T-helper 2 cell treated with Interferon-gamma antibody and Interleukin-4, amounts not matched to agents 5 μg/mL and 100 μg/mL, for 36 hours (primary cell): ENCODE measurements at regions not wholly inside any gene's neighbourhood (a gene's known extent, or its start where the extent isn't known, plus 50 kb on each side); places are given as distances from the start of the nearest gene placed in this dataset.
"Not testable (repeated sequence)": the region's sequence is repeated elsewhere in the genome, so short reads cannot be mapped to it uniquely, and the experiment has no call there.

ENCODE experiments used
- DNase-seq: peaks from one replicate; pipeline ENCODE4 v3.0.0; 2021; ENCODE audit warnings: low spot score
- H3K27ac Mint-ChIP-seq: one replicate; pipeline ENCODE4 v1.8.0; 2021; ENCODE audit warnings: mild to moderate bottlenecking, mixed read lengths
- H3K27me3 Mint-ChIP-seq: one replicate; pipeline ENCODE4 v1.8.0; 2021; ENCODE audit warnings: low read depth, mixed read lengths
- H3K36me3 Mint-ChIP-seq: one replicate; pipeline ENCODE4 v1.8.0; 2021; ENCODE audit warnings: low read depth, mixed read lengths
- H3K4me1 Mint-ChIP-seq: one replicate; pipeline ENCODE4 v1.8.0; 2021; ENCODE audit warnings: low read depth, mixed read lengths
- H3K4me3 Mint-ChIP-seq: one replicate; pipeline ENCODE4 v1.8.0; 2022; ENCODE audit warnings: mild to moderate bottlenecking, moderate library complexity, mixed read lengths
- H3K9me3 Mint-ChIP-seq: one replicate; pipeline ENCODE4 v1.8.0; 2021; ENCODE audit warnings: mixed read lengths

DNA sequence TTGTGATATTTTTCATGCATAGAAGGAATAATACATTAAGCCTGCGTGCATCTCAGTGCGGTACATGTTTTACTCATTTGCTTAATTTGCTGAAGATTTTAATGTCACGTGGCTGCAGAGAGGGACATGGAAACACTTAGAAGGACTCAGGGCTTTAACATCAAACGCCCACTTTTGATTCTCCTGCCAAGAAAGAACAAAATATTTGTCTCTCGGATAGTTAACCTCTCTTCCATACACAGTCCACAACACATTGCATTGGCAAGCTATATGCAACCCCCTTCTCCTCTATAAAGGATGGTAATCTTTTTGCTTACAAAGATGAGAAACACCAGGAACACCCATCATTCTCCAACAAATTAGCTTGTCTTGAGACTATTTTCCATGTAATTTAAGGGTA lies 148.0 kb upstream of the NRP1 start:
- DNase-seq, result no peak
- H3K9me3 Mint-ChIP-seq, result no peaks in the 10 kb centered on the region
- H3K27ac Mint-ChIP-seq, result no peak overlapping the region
- no peaks in the 10 kb centered on the region for H3K36me3 Mint-ChIP-seq
- H3K27me3 Mint-ChIP-seq, result no peaks in the 10 kb centered on the region
- H3K4me1 Mint-ChIP-seq, result peaks cover 8% of the 10 kb centered on the region
- H3K4me3 Mint-ChIP-seq, result no peak overlapping the region

DNA sequence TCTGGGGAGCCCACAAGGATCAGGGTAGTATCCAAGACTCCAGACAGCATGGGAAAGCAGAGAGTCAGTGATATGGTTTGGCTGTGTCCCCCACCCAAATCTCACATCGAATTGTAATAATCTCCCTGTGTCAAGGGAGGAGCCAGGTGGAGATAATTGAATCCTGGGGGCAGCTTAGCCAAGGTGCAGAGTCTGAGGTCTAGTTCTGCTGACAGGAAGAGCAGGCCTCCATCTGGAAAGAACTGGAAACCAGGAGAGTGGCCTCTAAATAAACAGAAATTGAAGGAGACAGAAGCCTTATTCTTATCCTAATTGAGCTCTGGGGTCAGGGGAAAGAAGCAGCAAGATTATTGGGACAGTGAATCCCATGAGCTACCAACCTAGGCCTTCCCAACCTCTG lies 146.7 kb upstream of the NRP1 start:
- Mint-ChIP-seq H3K27ac (no peak overlapping the region), H3K36me3 (no peaks in the 10 kb centered on the region), H3K4me1 (no peaks in the 10 kb centered on the region), H3K4me3 (no peak overlapping the region), H3K27me3 (no peaks in the 10 kb centered on the region), H3K9me3 (no peaks in the 10 kb centered on the region)
- no peak for DNase-seq

DNA sequence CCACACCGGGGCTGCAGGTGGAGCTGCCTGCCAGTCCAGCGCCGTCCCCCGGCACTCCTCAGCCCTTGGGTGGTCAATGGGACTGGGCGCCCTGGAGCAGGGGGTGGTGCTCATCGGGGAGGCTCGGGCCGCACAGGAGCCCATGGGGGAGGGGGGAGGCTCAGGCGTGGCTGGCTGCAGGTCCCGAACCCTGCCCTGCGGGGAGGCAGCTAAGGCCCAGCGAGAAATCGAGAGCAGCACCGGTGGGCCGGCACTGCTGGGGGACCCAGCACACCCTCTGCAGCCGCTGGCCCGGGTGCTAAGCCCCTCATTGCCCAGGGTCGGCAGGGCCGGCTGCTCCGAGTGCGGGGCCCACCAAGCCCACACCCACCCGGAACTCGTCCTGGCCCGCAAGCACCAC lies 145.9 kb upstream of the NRP1 start:
- not testable (repeated sequence) for DNase-seq, H3K27ac Mint-ChIP-seq, H3K4me3 Mint-ChIP-seq, H3K27me3 Mint-ChIP-seq, H3K9me3 Mint-ChIP-seq, H3K36me3 Mint-ChIP-seq, H3K4me1 Mint-ChIP-seq

DNA sequence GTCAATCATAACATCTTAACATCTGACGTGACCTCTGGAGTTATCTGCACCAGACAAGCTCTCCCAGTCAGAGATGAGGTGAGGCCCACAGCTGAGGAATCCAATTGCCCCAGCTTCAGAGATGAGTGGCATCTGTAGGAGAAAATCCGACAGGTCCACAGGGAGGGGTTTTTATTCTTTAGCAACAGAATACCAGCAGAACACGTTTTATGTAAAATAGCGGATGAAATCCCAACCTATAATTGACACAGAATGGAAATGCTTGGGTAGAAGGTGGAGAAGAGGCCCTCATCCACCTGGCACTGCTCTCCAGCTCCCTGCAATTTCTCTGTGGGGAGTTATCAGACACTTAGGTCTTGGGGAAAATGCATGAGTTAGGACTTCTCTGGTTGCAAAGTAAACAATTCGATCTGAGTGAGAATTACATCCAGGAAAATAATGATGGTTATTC lies 144.2 kb upstream of the NRP1 start:
- H3K27me3 Mint-ChIP-seq, result peaks cover 2% of the 10 kb centered on the region

DNA sequence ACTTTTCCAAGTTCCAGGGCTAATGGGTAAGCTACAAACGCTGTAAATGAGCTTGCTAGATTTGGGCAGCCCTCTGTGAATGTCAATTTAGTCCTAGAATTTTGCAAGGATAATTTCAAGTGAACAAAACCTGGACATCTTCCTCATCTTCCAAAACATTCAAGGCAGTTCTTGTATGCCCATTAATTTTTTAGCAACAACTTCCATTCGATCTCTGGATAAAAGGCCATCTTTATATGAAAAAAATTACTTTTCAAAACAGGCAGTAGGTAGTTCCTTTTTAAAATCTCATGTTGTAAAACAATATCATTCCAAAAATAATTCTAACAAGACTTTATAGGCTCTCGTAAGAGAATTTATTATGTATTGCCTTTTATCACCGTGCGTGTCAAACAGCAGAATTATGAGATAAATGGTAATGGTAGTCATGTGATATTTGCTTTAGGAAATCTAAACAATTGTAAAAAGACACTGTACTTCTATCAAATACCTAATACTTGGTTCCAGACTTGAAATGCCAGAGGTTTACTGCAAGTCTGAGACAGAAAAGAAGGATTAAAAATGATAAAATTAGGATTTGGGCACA lies 143.7 kb upstream of the NRP1 start:
- no peaks in the 10 kb centered on the region for H3K4me1 Mint-ChIP-seq
- no peak for DNase-seq
- no peaks in the 10 kb centered on the region for H3K36me3 Mint-ChIP-seq
- H3K4me3 Mint-ChIP-seq, result no peak overlapping the region
- H3K9me3 Mint-ChIP-seq, result no peaks in the 10 kb centered on the region
- H3K27me3 Mint-ChIP-seq, result peaks cover 2% of the 10 kb centered on the region
- no peak overlapping the region for H3K27ac Mint-ChIP-seq

More for the DNA sequence above, 144.2 kb upstream of the NRP1 start:
- no peak overlapping the region for H3K4me3 Mint-ChIP-seq
- DNase-seq, result no peak
- no peaks in the 10 kb centered on the region for H3K36me3 Mint-ChIP-seq
- H3K4me1 Mint-ChIP-seq, result no peaks in the 10 kb centered on the region
- no peak overlapping the region for H3K27ac Mint-ChIP-seq
- no peaks in the 10 kb centered on the region for H3K9me3 Mint-ChIP-seq

DNA sequence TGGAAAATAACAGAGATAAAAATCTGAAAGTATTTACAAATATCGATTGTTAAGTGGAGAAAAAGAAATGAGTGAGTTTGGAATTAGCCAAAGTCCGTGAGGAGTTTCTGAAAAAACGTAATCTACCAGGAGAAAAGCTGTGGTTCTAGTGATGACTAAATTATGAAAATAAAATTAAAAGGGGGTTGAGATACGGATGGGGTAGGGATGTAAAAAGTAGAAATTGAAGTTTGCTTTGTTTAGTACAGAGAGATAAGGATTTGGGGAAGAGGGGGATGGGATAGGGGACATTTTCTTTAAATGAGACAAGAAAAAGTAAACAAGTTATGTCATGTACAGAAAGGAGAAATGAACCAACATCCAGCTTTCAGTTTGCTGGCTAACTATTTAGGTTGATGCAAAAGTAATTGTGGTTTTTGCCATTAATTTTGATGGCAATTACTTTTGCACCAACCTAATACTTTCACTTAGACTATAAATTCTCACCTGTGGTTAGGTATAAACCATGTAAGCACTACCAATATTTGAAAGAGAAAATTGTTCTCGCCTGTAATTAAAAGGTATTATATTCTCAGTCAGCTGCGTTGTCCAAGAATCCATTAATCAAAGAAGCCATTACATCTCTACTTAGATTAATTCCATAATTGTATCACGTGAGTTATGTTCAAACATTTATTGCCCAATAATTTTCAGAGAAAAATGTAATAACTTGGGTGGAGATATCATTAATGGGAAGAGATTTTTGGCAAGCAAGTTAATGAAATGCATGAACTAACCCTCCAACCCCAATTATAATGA lies 143.0 kb upstream of the NRP1 start:
- peaks cover 2% of the 10 kb centered on the region for H3K27me3 Mint-ChIP-seq
- H3K9me3 Mint-ChIP-seq, result no peaks in the 10 kb centered on the region
- H3K27ac Mint-ChIP-seq, result no peak overlapping the region
- H3K4me3 Mint-ChIP-seq, result no peak overlapping the region
- no peaks in the 10 kb centered on the region for H3K4me1 Mint-ChIP-seq
- H3K36me3 Mint-ChIP-seq, result no peaks in the 10 kb centered on the region
- no peak for DNase-seq

DNA sequence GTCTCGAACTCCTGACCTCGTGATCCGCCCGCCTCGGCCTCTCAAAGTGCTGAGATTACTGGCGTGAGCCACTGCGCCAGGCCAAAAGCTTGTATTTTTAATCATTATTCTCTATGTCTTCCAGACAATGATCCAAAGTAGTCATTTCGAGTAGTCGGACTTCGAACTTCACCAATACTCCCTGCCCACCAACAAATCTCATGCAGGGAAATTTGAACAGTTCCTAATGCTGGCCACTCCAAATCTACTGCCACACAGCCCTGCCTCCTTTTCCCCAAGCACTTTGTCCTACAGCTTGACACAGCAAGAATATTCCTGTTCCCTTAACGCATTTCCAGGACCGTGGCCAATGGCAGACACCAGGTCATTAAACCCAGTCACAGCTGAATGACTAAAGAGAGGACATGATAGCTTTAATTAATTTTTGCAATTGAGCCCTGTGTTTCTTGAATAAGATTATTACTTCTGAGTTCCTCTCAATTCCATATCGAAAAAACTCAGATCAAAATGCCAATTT lies 142.3 kb upstream of the NRP1 start:
- Mint-ChIP-seq H3K9me3 (no peaks in the 10 kb centered on the region), H3K27me3 (peaks cover 4% of the 10 kb centered on the region)

DNA sequence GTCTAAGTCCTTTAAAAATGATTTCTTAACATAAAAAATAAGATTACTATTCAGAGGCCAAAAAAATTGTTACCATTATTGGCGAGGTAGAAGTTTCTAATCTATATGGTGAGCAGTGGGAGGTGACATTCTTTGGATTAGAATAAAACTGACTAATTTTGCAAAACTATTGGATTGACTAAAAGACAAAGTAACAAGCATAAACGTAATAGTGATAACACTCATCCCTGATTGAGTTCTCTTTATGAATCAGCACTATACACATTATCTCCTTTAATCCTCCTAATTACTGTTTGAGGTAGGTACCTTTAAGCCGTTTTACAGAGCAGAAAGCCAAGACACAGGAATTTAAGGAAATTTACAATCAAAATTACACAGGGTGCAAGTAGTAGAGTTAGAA lies 139.2 kb upstream of the NRP1 start:
- no peak overlapping the region for H3K4me3 Mint-ChIP-seq

More for the DNA sequence above, 142.3 kb upstream of the NRP1 start:
- Mint-ChIP-seq H3K4me1 (no peaks in the 10 kb centered on the region), H3K4me3 (no peak overlapping the region), H3K36me3 (no peaks in the 10 kb centered on the region), H3K27ac (no peak overlapping the region)
- no peak for DNase-seq

DNA sequence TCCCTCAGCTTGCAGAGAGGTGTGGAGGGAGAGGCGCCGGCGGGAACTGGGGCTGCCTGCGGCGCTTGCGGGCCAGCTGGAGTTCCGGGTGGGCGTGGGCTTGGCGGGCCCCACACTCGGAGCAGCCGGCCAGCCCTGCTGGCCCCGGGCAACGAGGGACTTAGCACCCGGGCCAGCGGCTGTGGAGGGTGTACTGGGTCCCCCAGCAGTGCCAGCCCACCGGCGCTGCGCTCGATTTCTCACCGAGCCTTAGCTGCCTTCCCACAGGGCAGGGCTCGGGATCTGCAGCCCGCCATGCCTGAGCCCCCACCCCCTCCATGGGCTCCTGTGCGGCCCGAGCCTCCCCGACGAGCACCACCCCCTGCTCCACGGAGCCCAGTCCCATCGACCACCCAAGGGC lies 133.5 kb upstream of the NRP1 start:
- not testable (repeated sequence) for H3K27ac Mint-ChIP-seq, DNase-seq, H3K4me3 Mint-ChIP-seq, H3K36me3 Mint-ChIP-seq, H3K9me3 Mint-ChIP-seq, H3K27me3 Mint-ChIP-seq, H3K4me1 Mint-ChIP-seq

More for the DNA sequence above, 139.2 kb upstream of the NRP1 start:
- Mint-ChIP-seq H3K4me1 (no peaks in the 10 kb centered on the region), H3K9me3 (no peaks in the 10 kb centered on the region), H3K27ac (no peak overlapping the region), H3K27me3 (peaks cover 4% of the 10 kb centered on the region), H3K36me3 (no peaks in the 10 kb centered on the region)
- no peak for DNase-seq

DNA sequence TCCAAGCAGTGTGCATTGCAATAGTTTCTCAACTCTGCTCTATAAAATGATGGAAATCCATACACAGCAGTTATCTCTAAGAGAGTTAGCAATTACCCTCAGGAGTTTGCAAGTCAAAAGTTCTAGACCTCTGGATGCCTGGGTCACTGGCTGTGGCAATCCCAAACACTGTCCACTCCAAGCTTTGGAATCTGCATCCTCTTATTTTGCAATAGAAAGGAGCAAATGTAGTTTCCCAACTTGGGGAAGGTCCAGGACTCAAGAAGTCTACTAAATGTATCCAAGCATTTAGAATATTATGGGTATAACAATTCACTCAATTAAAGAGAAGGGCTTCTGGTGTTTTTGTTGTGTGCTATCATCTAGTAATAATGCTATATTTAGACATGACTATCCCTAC lies 131.3 kb upstream of the NRP1 start:
- H3K27ac Mint-ChIP-seq, result no peak overlapping the region
- peaks cover 2% of the 10 kb centered on the region for H3K27me3 Mint-ChIP-seq
- no peak overlapping the region for H3K4me3 Mint-ChIP-seq
- H3K9me3 Mint-ChIP-seq, result no peaks in the 10 kb centered on the region
- no peak for DNase-seq
- no peaks in the 10 kb centered on the region for H3K36me3 Mint-ChIP-seq
- no peaks in the 10 kb centered on the region for H3K4me1 Mint-ChIP-seq

DNA sequence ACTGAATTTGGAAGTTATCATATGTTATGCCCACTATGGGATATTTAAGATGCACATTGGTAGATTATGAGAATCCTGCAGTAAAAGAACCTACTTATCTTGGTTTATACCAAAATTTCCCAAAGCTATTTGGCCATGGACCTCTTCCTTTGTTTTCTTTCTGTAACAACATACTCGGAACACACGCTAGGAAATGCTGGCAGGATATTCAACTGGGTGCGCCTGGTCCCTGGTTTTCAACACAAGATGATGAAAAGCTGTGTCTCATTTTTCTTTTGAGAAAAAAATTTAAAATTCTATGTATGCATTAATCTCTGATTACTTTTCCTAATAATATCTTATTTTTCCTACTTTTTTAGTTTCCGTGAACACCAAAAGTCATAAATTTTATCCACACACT lies 128.5 kb upstream of the NRP1 start:
- H3K36me3 Mint-ChIP-seq, result no peaks in the 10 kb centered on the region
- no peak overlapping the region for H3K4me3 Mint-ChIP-seq
- H3K27me3 Mint-ChIP-seq, result peaks cover 2% of the 10 kb centered on the region
- no peak overlapping the region for H3K27ac Mint-ChIP-seq
- no peaks in the 10 kb centered on the region for H3K4me1 Mint-ChIP-seq
- no peaks in the 10 kb centered on the region for H3K9me3 Mint-ChIP-seq
- no peak for DNase-seq

DNA sequence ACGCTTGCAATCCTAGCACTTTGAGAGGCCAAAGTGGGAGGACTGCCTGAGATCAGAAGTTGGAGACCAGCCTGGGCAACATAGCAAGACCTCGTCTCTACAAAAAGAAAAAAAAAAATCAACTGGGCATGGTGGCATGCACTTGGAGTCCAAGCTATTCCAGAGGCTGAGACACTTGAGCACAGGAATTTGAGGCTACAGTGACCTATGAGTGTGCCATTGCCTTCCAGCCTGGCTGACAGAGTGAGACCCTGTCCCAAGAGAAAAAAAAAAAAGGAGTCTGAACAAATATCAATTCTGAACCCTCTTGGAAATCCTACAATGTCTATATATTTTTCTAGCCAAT lies 126.8 kb upstream of the NRP1 start:
- no peaks in the 10 kb centered on the region for H3K9me3 Mint-ChIP-seq
- H3K27me3 Mint-ChIP-seq, result peaks cover 2% of the 10 kb centered on the region
- H3K27ac Mint-ChIP-seq, result no peak overlapping the region
- H3K4me3 Mint-ChIP-seq, result no peak overlapping the region
- H3K4me1 Mint-ChIP-seq, result no peaks in the 10 kb centered on the region
- no peaks in the 10 kb centered on the region for H3K36me3 Mint-ChIP-seq
- no peak for DNase-seq

DNA sequence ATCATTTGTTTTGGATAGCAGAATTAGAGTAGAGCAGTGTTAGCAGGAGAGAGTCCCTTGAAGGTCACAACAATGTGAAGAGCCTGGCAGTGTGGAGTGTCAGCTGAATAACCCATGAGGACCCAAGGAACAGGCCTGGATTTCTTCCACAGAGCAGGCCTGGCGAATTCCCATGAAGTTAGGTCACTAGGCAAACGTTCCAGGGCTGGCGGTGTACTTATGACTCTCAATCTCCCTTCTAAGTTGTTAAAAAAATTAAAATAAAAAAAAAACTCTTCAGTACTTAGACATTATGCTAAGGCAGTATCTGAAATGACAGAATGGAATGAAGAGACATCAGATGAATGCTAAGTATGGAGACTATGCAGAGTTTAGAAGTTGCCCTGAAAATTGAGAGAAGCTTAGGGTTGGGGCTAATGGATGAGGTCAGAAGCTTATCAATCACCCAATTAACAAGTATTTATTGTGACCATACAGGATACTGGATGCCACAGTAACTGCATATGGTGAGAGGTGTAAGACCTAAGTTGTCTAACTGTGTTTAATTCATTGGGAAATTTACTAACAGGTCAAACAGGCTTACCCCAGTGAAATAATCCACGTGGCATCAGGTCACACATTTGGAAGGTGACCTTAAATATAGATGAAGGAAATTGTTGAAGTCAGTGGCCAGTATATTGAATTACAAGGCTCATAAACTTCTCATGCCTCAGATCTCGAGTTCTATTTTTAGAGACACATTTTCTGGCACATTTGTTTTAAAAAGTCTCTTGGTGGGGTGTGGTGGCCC lies 126.2 kb upstream of the NRP1 start:
- no peaks in the 10 kb centered on the region for H3K4me1 Mint-ChIP-seq
- peaks cover 2% of the 10 kb centered on the region for H3K27me3 Mint-ChIP-seq
- H3K4me3 Mint-ChIP-seq, result no peak overlapping the region
- H3K36me3 Mint-ChIP-seq, result no peaks in the 10 kb centered on the region
- no peak overlapping the region for H3K27ac Mint-ChIP-seq
- H3K9me3 Mint-ChIP-seq, result no peaks in the 10 kb centered on the region
- no peak for DNase-seq

DNA sequence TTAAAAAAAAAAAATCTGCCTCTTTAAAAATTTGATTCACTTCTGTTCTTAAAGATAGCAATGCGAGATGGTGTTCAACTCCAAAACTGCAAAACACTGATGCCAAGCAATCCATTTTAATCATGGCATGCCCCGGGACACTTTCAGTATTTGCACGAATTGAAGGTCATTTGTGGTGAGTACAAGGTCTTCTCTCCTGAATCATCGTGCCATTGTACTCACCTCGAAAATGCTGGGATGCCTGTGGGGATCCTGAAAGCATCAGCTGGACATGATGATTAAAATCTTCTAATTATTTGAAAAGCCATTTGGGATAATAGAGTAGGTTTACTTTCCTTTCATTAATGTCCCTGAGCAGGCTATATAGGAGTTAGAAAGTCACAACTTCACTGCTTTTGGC lies 125.1 kb upstream of the NRP1 start:
- H3K27me3 Mint-ChIP-seq, result peaks cover 2% of the 10 kb centered on the region
- H3K36me3 Mint-ChIP-seq, result no peaks in the 10 kb centered on the region
- H3K27ac Mint-ChIP-seq, result no peak overlapping the region
- no peak overlapping the region for H3K4me3 Mint-ChIP-seq
- no peaks in the 10 kb centered on the region for H3K4me1 Mint-ChIP-seq
- no peaks in the 10 kb centered on the region for H3K9me3 Mint-ChIP-seq
- DNase-seq, result no peak
